ENCODE measurements at regions not wholly inside any gene's neighbourhood (a gene's known extent, or its start where the extent isn't known, plus 50 kb on each side); places are given as distances from the start of the nearest gene placed in this dataset.
"Not testable (repeated sequence)": the region's sequence is repeated elsewhere in the genome, so short reads cannot be mapped to it uniquely, and the experiment has no call there.

- DNase-seq (ENCODE audit: low spot score): no peak
These were observed 353.6 kb upstream of the MAP2 start for GRCh38 chr2:209070262-209070661.

GRCh38 chr2:209073151-209073550 lies 350.7 kb upstream of the MAP2 start:
- DNase-seq (ENCODE audit: low spot score): no peak

GRCh38 chr2:209074711-209075110 lies 349.1 kb upstream of the MAP2 start:
- peak; percentile 2 for DNase-seq (ENCODE audit: low spot score)

DNA sequence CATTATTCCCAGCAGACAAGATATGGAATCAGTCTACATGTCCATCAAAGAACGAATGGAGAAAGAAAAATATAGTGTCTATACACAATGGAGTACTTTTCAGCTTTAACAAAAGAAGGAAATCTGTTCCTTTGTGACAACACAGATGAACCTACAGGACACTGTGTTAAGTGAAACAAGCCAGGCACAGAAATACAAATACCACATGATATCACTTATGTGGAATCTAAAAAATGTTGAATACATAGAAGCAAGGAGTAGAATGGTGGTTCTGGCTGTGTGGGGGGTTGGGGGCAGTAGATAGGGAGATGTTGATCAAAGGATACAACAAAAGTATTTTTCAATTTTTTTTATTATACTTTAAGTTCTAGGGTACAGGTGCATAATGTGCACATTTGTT lies 347.7 kb upstream of the MAP2 start:
- DNase-seq (ENCODE audit: low spot score): no peak

DNA sequence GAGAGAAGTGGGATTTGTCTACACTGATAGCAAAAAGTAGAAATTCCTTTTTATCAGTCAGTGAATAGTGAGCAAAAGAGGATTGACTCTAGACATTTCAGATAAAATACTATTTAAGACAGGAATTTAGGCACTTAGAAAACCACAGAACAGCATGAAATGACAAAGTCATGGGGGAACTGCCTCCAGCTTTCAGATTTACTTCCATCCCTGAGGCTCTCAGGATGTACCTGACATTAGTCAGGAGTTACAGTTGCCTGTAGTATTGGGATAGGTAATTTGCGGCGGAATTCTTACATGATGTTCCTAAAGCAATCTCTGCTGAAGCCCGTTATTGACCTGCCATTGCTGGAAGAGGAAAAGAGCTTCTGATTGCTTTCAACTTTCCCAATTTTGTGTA lies 337.1 kb upstream of the MAP2 start:
- no peak for DNase-seq (ENCODE audit: low spot score)

DNA sequence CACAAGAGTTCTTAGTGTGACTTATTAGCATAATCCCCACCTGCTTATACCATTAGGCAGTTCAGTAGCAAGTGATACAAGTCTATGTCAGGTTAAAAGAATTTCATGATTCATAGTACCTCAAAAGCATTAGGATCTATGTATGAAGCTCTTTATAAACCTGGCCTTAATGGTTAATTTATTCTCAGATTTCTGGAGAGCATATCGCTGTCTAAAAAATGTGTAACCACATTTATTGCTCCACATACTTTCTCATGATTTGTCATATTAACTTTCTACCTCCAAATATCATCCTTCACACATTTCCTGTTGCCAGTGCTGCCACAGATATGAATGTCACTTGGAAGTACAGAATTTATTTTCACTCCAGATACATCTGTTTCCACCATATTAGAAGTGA lies 332.8 kb upstream of the MAP2 start:
- DNase-seq (ENCODE audit: low spot score): no peak

DNA sequence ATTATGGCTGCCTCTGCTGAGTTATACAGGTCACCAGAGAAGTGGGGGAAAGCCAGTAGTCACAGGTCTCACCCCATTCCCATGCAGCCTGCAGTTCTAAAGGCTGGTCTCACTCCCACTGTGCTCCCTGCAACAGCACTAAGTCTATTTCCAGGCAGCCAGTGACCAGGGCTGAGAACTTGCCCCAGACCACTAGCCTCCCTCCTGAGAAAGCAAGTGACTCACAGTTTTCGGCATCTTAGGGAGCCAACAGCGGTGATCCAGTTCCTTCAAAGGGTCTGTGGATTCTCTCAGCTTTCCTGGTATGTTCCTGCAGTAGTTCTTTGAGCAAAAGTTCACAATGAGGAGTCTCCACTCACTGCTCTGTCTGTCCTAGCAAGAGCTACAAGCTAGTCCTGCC lies 329.6 kb upstream of the MAP2 start:
- DNase-seq (ENCODE audit: low spot score): no peak

DNA sequence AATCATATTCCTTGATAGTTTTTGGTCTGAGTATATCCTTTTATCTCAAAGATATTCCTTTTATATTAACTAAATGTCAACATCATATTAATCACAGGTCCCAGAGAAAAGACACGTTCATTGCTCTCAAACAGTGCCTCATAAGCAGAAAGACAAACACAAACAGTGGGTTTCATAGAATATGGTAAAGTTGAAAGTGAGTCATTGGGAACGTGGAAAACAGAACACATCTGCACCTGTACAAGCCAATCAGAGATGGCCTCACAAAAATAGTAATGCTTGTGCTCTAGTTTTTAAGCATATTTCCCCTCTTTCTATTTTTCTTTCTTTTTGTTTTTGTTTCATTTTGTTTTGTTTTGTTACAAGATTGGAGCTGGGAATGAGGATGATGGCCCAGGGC lies 328.4 kb upstream of the MAP2 start:
- no peak for DNase-seq (ENCODE audit: low spot score)

GRCh38 chr2:209097168-209097567 lies 326.7 kb upstream of the MAP2 start:
- no peak for DNase-seq (ENCODE audit: low spot score)

- no peak for DNase-seq (ENCODE audit: low spot score)
These were observed 321.5 kb upstream of the MAP2 start for GRCh38 chr2:209102319-209102718.

- no peak for DNase-seq (ENCODE audit: low spot score)
These were observed 310.8 kb upstream of the MAP2 start for GRCh38 chr2:209113026-209113425.

- no peak for DNase-seq (ENCODE audit: low spot score)
These were observed 309.1 kb upstream of the MAP2 start for GRCh38 chr2:209114588-209115240.

- DNase-seq (ENCODE audit: low spot score): peak; percentile 15
These were observed 302.2 kb upstream of the MAP2 start for GRCh38 chr2:209121691-209122090.

- DNase-seq (ENCODE audit: low spot score): no peak
These were observed 298.6 kb upstream of the MAP2 start for GRCh38 chr2:209125291-209125690.

- DNase-seq (ENCODE audit: low spot score): no peak
These were observed 285.8 kb upstream of the MAP2 start for GRCh38 chr2:209138079-209138478.

- no peak for DNase-seq (ENCODE audit: low spot score)
These were observed 282.7 kb upstream of the MAP2 start for GRCh38 chr2:209141142-209141541.

- no peak for DNase-seq (ENCODE audit: low spot score)
These were observed 282.0 kb upstream of the MAP2 start for GRCh38 chr2:209141818-209142217.

DNA sequence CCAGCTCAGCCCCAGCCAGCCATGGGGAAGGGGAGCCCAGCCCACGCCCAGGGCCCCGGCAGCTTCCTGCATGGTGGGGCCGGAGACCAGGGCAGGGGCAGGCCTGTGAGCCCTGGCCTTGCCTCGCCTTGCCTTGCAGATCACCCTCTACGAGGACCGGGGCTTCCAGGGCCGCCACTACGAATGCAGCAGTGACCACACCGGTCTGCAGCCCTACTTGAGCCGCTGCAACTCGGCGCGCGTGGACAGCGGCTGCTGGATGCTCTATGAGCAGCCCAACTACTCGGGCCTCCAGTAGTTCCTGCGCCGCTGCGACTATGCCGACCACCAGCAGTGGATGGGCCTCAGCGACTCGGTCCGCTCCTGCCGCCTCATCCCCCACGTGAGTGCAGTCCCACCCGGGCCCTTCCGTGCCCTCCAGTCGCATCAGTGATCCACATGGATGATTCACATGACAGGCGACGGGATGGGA lies 278.6 kb upstream of the MAP2 start:
- not testable (repeated sequence) for DNase-seq (ENCODE audit: low spot score)

DNA sequence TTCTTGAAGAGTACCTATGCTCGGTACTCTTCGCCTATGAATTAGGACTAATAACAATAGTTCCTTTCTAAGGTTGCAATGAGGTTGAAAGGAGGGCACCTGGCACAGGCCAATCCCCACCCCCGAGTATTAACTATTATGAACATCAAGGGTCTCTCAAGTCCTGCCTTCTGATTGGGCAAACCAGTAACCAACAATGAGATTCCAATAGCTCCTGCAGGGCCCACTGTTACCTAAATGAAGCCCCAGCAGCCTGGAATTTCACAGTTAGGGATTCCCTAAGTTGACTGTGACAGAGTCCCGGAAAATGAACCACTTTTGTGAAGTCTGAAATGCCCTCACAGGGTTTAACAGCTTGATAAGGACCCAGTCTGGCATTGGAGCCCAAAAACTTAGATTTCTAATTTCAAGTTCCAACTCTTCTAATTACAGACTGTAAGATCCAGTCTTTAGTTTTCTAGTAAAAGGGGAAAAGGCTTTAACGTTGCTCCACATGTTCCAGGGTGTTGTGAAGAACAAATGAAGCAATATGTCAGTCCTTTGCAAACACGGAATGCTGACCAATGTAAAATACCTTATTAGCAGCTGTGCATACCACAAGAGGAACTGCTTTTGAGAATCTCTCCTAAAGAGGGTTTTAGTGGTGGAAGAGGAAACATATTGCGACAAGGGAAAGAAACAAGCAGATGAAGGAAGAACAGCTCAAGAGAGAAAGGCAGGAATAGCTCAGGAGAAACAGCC lies 277.7 kb upstream of the MAP2 start:
- DNase-seq (ENCODE audit: low spot score): peak; percentile 24

DNA sequence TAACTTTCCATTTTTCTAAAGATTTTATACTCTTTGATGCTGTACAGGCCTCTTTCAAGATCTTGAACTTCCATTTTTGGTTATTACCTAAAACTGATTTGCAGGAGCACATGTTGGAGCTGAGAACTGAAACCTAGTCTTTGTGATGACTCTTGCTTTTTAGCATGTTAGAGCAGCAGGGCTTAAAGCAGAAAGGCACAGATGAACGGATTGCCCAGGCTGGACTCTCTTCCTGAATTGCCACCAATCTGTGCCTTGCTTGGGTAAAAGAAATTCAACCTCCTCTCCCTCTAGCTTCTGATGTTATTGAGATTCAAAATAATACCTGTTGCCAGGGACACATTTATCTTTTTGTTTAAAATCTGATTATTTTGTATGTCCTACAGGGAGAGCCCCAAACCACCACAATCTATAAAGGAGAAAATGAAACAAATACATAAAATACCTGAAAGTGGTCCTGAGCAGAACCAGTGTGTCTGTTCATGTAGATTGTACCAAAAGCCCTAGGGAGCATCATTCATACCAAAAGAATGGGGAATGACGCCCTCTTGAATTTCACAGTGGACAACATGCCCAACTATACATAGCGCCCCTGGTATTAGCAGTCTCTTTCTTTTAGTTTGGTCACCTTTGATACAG lies 277.0 kb upstream of the MAP2 start:
- DNase-seq (ENCODE audit: low spot score): no peak

GRCh38 chr2:209147981-209148380 lies 275.9 kb upstream of the MAP2 start:
- no peak for DNase-seq (ENCODE audit: low spot score)

DNA sequence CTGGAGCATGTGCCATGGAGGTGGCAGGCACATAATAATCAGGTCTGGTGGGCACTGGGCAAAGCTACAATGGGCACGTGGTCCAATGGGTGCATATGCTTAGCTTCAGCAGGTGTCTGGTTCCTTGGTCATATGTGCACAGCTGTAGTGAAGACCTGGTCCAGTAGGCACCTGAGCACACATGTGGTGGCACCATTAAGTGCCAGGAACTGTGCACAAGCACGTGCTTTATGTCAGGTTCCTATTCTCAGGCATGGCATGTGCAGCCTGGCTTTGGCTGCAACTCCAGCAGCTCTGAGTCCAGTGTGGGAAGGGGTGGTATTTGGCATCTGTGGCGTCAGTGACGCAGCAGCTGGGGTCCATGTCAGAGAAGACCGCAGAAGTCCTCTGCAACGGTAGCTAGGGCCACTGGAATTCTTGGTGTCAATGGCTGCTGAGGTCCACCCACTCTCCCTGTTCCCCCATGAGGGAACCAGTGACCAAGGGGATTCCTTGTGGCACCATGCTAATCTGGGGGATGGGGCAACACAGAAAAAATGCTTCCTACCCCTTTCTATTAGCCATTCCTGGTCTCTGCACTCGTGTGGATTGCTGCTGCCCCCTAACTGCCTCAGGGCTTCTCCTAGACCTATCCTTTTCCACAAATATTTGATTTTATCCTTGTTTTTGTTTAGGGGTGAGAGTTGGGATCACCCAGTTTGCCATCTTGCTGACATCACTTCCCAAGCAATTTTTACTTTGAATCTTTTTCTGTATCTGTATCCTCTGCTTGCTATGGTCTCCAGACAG lies 262.9 kb upstream of the MAP2 start:
- DNase-seq (ENCODE audit: low spot score): no peak
